ENCODE measurements at regions not wholly inside any gene's neighbourhood (a gene's known extent, or its start where the extent isn't known, plus 50 kb on each side); places are given as distances from the start of the nearest gene placed in this dataset.

- TF ChIP-seq POLR2A (IDR thresholded peaks at IDR 0.05) = no peak
- no peak for TF ChIP-seq CTCF (IDR thresholded peaks at IDR 0.05)
- no peak for TF ChIP-seq POLR2AphosphoS5 (IDR thresholded peaks at IDR 0.05)
- TF ChIP-seq EP300 (IDR thresholded peaks at IDR 0.05) = no peak
Observed at GRCh38 chr11:39860931-39861330, 1598.5 kb downstream of the LRRC4C start.
